Endothelial cell (in vitro differentiated cells): ENCODE measurements at regions not wholly inside any gene's neighbourhood (a gene's known extent, or its start where the extent isn't known, plus 50 kb on each side); places are given as distances from the start of the nearest gene placed in this dataset.

Source experiments
- DNase-seq: peaks from one replicate; pipeline ENCODE4 v3.0.0; 2021; ENCODE audit warnings: low spot score
- H3K27ac Mint-ChIP-seq: one replicate; pipeline ENCODE4 v1.8.0; 2021; ENCODE audit warnings: mixed read lengths, inconsistent platforms; ENCODE audit not compliant: unreplicated experiment
- H3K27me3 Mint-ChIP-seq: one replicate; pipeline ENCODE4 v1.8.0; 2021; ENCODE audit warnings: mild to moderate bottlenecking, moderate library complexity, mixed read lengths, inconsistent platforms; ENCODE audit not compliant: unreplicated experiment
- H3K36me3 Mint-ChIP-seq: one replicate; pipeline ENCODE4 v1.8.0; 2021; ENCODE audit warnings: mild to moderate bottlenecking, low read depth, mixed read lengths, inconsistent platforms; ENCODE audit not compliant: unreplicated experiment
- H3K4me1 Mint-ChIP-seq: one replicate; pipeline ENCODE4 v1.8.0; 2021; ENCODE audit warnings: mild to moderate bottlenecking, mixed read lengths, inconsistent platforms; ENCODE audit not compliant: unreplicated experiment
- H3K4me3 Mint-ChIP-seq: one replicate; pipeline ENCODE4 v1.8.0; 2021; ENCODE audit warnings: mild to moderate bottlenecking, mixed read lengths, inconsistent platforms; ENCODE audit not compliant: unreplicated experiment
- H3K9me3 Mint-ChIP-seq: one replicate; pipeline ENCODE4 v1.8.0; 2021; ENCODE audit warnings: mixed read lengths, inconsistent platforms; ENCODE audit not compliant: unreplicated experiment
- TF ChIP-seq, protein P1 (sequence below): fragments of 200-600 bp; sonication (generic); IDR thresholded peaks from one replicate; pipeline ENCODE4 v1.5.0; 2021; ENCODE audit warnings: antibody characterized with exemption; ENCODE audit not compliant: unreplicated experiment

DNA sequence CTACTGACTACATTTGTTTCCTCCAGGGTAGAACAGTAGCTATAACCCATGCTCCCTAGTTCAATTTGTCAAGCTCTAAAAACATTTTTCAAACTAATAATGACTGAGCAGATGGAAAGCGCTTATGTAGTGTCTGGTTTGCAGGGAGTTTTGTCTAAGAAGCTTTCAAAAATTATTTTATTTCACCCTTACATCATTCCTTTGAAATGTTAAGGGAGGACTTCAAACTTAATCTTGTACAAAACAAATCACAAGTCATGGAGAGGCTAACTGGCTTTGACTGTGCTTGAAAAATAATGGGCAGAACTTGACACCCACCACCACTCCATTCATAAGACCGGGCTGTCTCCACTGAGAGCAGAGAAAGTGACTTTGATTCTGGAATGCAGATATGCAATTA, 153.4 kb upstream of the QRFPR start:
- no peaks in the 10 kb centered on the region for H3K9me3 Mint-ChIP-seq
- no peaks in the 10 kb centered on the region for H3K4me1 Mint-ChIP-seq
- DNase-seq, result no peak
- H3K27ac Mint-ChIP-seq, result no peak overlapping the region
- TF ChIP-seq, protein P1, sequence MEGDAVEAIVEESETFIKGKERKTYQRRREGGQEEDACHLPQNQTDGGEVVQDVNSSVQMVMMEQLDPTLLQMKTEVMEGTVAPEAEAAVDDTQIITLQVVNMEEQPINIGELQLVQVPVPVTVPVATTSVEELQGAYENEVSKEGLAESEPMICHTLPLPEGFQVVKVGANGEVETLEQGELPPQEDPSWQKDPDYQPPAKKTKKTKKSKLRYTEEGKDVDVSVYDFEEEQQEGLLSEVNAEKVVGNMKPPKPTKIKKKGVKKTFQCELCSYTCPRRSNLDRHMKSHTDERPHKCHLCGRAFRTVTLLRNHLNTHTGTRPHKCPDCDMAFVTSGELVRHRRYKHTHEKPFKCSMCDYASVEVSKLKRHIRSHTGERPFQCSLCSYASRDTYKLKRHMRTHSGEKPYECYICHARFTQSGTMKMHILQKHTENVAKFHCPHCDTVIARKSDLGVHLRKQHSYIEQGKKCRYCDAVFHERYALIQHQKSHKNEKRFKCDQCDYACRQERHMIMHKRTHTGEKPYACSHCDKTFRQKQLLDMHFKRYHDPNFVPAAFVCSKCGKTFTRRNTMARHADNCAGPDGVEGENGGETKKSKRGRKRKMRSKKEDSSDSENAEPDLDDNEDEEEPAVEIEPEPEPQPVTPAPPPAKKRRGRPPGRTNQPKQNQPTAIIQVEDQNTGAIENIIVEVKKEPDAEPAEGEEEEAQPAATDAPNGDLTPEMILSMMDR, result no peak
- no peak overlapping the region for H3K4me3 Mint-ChIP-seq
- no peaks in the 10 kb centered on the region for H3K27me3 Mint-ChIP-seq
- H3K36me3 Mint-ChIP-seq, result no peaks in the 10 kb centered on the region

DNA sequence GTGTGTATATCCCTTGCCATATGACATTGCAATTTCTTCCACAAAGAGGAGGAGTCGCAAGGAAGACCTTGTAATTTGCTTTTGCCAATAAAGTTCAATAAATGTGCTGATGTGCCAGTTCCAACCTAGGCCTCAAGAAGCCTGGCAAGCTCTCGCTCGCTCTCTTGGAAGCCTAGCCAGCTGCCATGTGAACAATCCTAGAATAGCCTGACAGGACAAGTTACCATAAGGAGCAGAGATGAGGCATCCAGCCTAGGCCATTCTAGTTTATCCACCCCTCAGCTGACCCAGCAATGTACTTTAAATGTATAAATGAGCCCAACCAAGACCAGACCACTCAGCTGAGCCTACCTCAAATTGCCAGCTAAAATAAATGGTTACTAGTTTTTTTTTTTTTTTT, 145.7 kb upstream of the QRFPR start:
- Mint-ChIP-seq H3K4me3 (no peak overlapping the region), H3K36me3 (no peaks in the 10 kb centered on the region), H3K9me3 (no peaks in the 10 kb centered on the region), H3K4me1 (no peaks in the 10 kb centered on the region), H3K27ac (no peak overlapping the region), H3K27me3 (peaks cover 1% of the 10 kb centered on the region)
- DNase-seq, result no peak
- TF ChIP-seq, protein P1, result no peak

DNA sequence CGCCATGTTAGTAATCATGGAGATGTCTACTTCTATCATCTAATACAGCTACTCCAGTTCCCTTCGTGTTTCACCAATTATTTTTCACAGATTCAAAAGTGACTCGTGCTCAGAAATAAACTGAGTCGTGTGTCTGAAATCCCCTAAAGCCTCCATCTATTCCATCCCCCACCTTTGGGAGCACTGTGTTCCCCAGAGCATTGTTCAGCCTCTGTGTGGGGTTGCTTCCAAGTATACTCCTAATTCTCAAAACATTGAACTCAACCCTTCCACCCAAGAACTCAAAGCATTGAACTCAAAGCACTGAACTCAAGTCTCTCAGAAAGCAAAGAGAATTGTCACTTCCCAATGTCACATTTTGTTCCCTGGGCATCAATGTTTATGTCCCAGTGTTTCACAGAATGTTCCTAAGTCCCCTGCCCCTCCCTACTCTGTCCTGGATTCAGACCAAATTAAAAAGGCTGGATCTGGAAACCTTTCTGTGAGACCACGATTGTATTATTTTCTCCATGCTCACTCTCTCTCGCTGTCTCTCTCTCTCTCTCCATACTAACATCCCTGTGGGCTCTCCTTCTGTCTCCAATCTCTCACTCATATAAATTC, 138.5 kb upstream of the QRFPR start:
- Mint-ChIP-seq H3K9me3 (no peaks in the 10 kb centered on the region), H3K36me3 (no peaks in the 10 kb centered on the region), H3K27me3 (no peaks in the 10 kb centered on the region), H3K4me3 (no peak overlapping the region), H3K4me1 (no peaks in the 10 kb centered on the region), H3K27ac (no peak overlapping the region)
- TF ChIP-seq, protein P1, result no peak
- DNase-seq, result no peak

DNA sequence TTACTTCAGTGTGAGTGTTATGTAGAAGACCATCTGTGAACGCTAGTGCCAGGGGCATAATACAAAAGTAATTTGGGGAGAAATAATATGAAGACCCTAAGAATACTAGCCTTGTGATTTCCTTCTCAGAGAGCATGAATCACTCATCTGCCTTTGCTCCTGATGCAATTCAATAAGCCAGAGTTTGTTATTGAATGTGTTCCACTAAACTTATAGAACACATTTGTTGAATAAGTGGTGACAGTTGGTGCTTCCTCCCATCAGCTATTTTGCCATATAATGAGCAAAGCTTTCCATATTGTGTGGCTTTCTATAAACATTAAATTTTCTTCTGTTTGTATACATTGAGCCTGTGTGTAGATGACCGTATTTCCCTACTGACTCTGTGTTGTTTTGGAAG, 136.4 kb upstream of the QRFPR start:
- Mint-ChIP-seq H3K36me3 (no peaks in the 10 kb centered on the region), H3K4me1 (no peaks in the 10 kb centered on the region), H3K27ac (no peak overlapping the region), H3K27me3 (no peaks in the 10 kb centered on the region), H3K4me3 (no peak overlapping the region), H3K9me3 (no peaks in the 10 kb centered on the region)
- TF ChIP-seq, protein P1, result no peak
- DNase-seq, result no peak

DNA sequence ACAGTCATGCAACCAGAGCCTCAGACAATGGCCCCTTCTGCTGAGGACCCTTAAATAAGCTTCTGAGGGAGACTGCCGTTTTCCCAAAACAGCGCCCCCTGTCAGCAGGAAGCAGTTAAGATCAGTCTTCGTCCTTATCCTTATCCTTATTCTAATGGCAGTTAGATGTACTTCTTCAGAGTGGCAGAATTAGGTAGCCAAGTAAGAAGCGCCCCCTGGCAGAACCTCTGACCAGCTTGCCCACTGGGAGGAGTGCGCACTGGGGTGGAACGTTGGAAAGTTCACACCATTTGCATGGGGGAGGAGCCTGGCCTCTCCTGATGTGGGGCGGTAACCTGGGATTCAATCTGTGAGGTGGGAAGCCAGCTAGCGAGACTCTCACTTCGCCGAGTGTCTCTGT, 133.6 kb upstream of the QRFPR start:
- Mint-ChIP-seq H3K4me3 (no peak overlapping the region), H3K9me3 (no peaks in the 10 kb centered on the region), H3K4me1 (no peaks in the 10 kb centered on the region), H3K36me3 (no peaks in the 10 kb centered on the region), H3K27me3 (no peaks in the 10 kb centered on the region), H3K27ac (no peak overlapping the region)
- no peak for DNase-seq
- TF ChIP-seq, protein P1, result peak; percentile 35
